CD4-positive, alpha-beta T cell treated with Interleukin-4 for 4 hours (primary cell): ENCODE measurements at regions not wholly inside any gene's neighbourhood (a gene's known extent, or its start where the extent isn't known, plus 50 kb on each side); places are given as distances from the start of the nearest gene placed in this dataset.

Source experiments
- DNase-seq: peaks from one replicate; pipeline ENCODE4 v3.0.0-alpha.2; 2020

- no peak for DNase-seq
These were observed 577.1 kb upstream of the KLHL29 start for GRCh38 chr2:22807872-22808271.

DNA sequence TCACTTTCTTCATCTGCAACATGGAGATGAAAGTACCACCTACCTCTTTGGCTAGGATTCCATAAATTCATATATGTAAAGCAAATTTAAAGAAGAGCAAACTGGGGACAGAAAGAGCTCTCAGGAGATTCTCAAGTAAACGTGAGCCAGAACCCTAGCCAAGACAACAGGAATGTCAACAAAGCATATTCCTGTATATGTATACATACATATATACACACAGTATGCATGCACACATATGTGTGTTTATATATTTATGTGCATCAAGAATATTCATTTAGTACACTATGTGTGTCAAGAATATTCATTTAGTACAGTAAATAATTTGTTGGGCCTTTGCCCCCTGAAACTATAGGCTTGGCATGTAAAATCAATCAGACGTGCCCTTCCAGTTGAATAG lies 574.4 kb upstream of the KLHL29 start:
- no peak for DNase-seq

DNA sequence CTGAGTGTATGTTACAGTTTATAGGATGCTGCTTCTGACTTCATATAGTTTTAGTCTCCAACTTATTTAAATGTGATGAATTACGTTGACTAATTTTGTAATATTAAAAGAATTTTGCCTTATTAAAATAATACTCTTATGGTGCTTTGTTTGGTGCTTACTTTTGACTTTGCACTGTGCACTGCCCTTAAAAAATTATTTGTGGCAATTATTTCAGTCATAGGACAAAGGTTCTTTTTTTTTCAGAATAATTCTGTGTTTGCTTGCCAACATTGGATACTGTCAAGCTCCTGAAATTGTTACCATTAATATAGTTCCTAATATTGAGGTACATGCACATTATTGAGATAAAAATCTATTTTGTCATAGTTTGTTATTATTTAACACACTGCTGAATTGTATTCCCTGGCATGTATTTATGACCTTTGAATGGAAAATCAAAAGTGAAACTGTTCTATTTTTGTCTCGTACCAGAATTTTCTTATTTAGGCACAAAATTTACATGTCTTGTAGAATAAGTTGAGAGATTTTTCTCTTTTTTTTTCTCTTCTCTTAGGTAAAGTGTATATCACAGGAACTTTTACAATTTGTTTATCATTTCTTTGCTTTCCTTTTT lies 572.8 kb upstream of the KLHL29 start:
- DNase-seq = no peak

- DNase-seq = no peak
These were observed 567.8 kb upstream of the KLHL29 start for GRCh38 chr2:22817197-22817596.

- no peak for DNase-seq
These were observed 563.5 kb upstream of the KLHL29 start for GRCh38 chr2:22821458-22821857.

- no peak for DNase-seq
These were observed 562.1 kb upstream of the KLHL29 start for GRCh38 chr2:22822835-22823234.

DNA sequence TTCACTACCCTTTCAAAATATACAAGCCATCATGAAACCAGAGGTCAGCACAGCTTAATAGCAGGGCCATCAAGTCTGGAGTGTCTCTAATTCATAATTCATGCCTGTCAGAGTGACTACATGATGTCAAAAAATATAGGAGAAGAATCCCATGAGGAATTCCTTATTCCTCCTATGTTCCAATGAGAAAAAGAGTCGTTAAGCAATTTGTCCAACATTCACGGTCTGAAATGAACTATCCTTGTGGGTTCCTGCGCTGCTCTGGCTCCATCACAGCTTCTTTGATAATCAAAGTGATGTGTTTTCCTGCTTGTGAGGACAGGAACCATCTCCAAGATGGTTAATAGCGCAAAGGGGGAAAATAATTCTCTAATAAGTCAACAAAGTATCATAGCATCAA lies 560.4 kb upstream of the KLHL29 start:
- DNase-seq = no peak

GRCh38 chr2:22826703-22827102 lies 558.3 kb upstream of the KLHL29 start:
- no peak for DNase-seq

DNA sequence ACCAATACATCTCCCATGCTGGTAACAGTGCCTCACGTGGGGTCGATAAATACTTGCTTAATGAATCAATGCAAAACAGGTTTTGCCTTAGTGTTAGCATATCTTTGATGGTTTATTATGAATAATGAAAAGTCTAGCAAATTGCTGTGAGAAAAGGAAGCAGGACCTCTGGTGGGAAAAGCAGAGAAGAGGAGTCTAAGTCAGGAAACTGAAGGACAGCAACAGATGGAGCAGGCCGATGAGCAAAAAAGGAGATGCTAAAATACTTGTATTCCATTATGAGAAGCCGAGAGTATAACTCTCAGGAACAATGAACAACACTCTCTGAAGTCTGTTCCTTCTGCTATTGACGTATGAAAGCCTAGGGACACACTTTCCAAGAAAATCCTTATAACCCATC lies 555.2 kb upstream of the KLHL29 start:
- no peak for DNase-seq

- no peak for DNase-seq
These were observed 552.8 kb upstream of the KLHL29 start for GRCh38 chr2:22832196-22832595.

DNA sequence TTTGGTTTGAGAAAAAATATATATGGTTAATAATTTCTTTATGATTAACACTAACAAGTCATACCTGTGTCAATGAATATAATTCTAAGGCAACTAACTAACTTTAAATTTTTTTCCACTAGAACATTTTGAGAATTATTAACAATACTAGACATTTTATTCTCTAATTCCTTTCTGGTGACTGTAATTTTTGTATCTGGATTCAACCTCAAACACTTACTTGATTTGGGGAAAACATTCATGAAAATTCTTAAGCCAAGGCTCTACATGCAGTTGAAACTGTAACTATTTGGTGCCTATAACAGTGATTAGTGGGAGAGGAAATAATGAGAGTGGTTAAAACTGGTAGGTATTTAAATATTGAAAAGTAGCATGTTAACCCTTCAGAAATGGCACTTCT lies 546.5 kb upstream of the KLHL29 start:
- DNase-seq = no peak

DNA sequence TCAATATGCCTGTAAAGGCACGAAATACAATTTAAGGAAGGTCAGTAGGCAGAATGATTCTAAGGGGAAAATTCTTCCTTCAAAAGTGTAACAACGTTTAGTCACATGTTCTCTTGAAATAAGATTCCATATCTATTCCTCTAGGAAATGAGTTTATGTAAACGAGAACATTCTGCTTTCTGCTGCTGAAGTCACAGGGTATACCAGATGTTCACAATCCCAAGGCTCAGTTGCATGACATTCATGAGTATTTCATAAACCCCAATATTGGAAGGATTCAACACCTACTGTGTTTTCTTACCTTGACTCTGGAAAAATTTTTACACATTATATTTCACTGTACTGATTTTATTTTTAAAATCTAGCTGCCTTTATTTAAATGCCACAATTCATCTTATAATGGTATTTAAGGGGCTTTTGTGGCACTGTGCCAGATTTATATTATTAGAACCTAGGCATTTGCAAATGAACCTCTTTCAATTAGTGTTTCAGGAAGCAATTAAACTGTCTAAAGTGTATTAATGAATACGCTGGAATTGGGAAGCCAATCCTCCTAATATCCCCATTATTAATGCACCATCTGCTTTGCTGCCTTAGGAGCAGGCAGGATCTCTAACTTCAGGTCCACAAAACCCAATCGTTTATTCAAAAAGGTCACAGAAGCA lies 542.6 kb upstream of the KLHL29 start:
- no peak for DNase-seq

DNA sequence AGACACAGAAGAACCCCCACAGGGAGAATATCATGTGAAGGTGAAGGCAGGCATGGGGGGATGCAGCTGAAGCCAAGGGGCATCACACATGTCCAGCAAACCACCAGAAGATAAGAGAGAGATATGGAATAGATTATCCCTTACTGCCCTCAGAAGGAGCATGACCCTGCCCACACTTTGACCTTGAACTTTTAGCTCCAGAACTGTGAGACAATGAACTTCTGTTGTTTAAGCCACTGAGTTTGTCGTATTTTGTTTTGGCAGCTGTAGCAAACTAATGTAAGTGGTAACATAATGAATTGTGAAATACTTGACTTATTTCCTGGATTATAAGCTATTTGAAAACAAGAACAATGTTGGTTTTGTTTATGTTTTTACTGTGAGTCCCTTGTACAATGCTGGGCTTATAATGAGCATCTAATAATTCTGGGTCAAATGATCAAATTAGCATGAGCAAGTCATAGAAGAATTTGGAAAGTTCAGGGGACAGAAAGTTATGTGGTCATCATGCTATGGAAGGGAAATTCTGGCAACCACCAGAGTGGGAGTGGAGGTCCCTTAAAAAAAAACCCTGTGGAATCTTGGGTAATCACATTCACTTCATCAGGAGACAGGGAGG lies 541.0 kb upstream of the KLHL29 start:
- no peak for DNase-seq

GRCh38 chr2:22850310-22850709 lies 534.7 kb upstream of the KLHL29 start:
- DNase-seq = no peak

DNA sequence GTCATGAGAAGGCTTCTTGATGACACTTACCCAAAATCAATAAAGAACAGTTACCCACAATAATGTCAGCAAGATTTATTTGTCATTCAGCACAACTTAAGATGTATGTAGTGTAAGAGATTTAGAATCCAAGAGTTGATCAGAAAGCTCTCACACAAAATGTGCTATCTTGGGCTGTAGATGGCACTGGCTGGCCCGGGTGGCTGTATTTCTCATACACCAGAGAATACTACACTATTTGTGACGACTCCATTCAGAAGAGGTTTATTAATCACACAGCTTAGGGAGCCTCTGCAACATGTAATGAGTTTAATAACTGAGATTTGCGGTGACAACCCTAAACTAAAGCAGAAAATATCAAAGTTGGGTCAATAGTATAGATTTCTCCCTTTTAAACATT lies 530.4 kb upstream of the KLHL29 start:
- no peak for DNase-seq

DNA sequence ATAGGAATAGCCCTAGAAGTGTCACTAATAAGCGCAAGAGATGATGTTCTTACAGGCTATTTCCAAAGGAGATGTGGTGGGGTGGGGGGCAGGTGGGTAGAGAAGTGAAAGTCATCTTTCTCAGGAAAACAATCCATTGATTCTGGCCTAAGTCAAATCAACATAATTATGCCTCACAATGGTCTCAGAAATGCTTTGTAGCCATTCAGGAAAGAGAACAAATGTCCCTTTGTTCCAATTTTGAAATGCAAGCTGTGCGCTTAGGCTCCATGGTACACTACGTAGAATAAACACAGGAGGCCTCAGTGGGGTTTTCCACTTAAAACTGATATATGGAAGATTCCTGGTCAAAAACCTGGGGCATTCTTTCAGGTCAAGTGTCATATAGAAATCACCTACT lies 529.9 kb upstream of the KLHL29 start:
- DNase-seq = no peak

- DNase-seq = no peak
These were observed 529.2 kb upstream of the KLHL29 start for GRCh38 chr2:22855761-22856184.

DNA sequence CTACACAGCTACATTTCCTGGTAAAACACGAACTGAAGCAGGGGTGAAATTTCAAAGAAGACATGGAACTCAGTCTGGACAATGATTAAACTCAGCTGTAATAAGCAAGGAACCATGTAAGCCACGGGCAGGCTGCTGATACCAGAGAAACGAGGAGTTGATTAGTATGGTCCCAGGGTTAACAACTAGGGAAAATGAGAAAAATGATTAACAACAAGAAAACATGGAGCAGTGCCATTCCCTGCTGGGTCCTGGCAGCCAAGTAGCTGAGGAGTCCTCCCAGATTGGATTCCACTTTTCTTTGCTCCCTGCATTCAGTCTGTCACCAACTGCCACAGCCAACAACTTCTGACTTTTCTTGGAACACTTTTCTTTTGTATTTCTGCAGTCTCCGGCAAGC lies 517.0 kb upstream of the KLHL29 start:
- DNase-seq = no peak

- DNase-seq = no peak
These were observed 506.9 kb upstream of the KLHL29 start for GRCh38 chr2:22878121-22878520.

- DNase-seq = no peak
These were observed 505.7 kb upstream of the KLHL29 start for GRCh38 chr2:22879009-22879863.

DNA sequence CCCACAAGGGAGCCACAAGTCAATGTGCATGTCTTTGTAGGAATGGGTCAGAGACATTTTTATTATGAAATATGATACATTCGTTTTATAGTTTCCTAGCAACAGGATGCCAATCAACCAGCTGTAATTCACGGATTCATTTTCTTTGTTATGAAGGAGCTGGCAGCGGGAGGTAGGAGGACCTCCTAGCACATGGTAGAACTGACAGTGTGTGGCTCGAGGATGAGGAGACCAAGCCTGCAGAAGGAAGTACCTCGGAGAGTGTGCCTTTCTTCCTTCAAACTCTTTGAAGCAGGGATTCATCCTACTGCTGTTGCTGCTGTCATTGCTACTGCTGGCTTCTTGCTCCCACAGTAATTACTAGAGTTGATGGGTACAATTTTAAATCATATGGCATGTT lies 504.8 kb upstream of the KLHL29 start:
- DNase-seq = no peak

GRCh38 chr2:22882011-22882410 lies 503.0 kb upstream of the KLHL29 start:
- DNase-seq = no peak

DNA sequence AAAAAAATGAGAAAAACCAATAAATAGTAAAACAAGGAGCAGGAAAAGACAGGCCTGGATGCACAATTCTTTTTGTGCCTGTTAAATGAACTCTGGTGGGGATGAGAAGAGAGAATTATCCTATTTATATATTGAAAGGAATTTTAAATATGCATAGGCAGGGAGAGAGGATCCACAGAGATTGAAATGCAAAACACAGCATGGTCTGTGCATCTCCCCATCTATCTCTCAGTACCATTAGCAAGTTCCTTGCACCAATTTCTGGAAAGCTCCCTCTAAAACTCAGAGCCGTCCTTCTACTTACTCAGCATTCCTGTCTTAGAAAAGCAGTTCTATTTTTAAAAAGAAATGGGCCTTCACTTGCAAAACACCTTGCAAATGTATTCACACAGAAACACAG lies 502.3 kb upstream of the KLHL29 start:
- DNase-seq = no peak

DNA sequence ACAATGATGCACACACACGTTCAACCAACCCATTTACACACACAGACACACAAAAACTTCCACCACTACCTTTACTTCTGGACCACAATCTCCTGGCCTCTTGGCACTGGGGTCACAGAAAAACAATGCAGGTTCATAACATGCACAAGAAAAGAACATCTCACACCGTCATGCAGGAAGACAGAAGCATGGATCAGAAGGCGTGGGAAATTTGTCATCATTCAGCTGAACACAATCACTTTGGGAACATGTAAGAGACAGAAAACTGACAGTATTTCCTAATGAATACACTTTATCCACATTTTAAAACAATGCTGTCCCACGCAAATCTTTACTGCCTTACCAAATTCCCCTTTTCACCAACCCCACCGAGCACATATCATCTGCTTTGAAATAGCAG lies 501.9 kb upstream of the KLHL29 start:
- DNase-seq = no peak
